ENCODE measurements at regions not wholly inside any gene's neighbourhood (a gene's known extent, or its start where the extent isn't known, plus 50 kb on each side); places are given as distances from the start of the nearest gene placed in this dataset.

DNA sequence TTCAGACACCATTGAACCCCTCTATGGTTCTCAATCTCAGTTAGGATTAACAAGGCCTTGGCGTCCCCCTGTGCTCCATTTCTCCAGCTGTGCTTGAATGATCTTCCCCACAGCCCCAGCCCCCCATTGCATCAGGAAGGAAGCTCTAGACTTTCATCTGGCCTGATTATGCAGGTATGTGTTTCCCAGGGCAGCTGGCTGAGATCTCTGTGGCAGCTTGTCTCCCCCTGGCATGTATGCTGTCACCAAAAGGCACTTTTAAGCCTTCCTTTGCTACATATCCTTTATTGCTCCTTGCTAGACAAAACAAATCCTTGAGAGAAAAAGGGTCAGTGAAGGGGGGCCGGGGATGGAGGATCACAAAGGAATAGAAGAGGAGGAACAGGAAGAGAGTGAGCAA lies 1056.0 kb upstream of the SLIT2 start:
- intact Hi-C loops (cut with DNase I; ENCODE audit: low total_unique reads): no loop called here
- no peaks in the 10 kb centered on the region for H3K27me3 ChIP-seq
- H3K9me3 ChIP-seq: no peaks in the 10 kb centered on the region
- H3K36me3 ChIP-seq: no peaks in the 10 kb centered on the region
- no peak overlapping the region for H3K27ac ChIP-seq
- H3K4me3 ChIP-seq: no peak overlapping the region
- H3K4me1 ChIP-seq: no peaks in the 10 kb centered on the region
- no peak for TF ChIP-seq POLR2AphosphoS5 (IDR thresholded peaks at IDR 0.05)
- no peak for TF ChIP-seq POLR2A (IDR thresholded peaks at IDR 0.05)
- TF ChIP-seq EP300 (IDR thresholded peaks at IDR 0.05): no peak
- TF ChIP-seq, protein P1, sequence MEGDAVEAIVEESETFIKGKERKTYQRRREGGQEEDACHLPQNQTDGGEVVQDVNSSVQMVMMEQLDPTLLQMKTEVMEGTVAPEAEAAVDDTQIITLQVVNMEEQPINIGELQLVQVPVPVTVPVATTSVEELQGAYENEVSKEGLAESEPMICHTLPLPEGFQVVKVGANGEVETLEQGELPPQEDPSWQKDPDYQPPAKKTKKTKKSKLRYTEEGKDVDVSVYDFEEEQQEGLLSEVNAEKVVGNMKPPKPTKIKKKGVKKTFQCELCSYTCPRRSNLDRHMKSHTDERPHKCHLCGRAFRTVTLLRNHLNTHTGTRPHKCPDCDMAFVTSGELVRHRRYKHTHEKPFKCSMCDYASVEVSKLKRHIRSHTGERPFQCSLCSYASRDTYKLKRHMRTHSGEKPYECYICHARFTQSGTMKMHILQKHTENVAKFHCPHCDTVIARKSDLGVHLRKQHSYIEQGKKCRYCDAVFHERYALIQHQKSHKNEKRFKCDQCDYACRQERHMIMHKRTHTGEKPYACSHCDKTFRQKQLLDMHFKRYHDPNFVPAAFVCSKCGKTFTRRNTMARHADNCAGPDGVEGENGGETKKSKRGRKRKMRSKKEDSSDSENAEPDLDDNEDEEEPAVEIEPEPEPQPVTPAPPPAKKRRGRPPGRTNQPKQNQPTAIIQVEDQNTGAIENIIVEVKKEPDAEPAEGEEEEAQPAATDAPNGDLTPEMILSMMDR (IDR thresholded peaks at IDR 0.05): no peak
- no peak for DNase-seq
- WGBS, 5 donors: 54 to 74% (median 65%) methylated on average over 2 of the region's 2 CpGs

DNA sequence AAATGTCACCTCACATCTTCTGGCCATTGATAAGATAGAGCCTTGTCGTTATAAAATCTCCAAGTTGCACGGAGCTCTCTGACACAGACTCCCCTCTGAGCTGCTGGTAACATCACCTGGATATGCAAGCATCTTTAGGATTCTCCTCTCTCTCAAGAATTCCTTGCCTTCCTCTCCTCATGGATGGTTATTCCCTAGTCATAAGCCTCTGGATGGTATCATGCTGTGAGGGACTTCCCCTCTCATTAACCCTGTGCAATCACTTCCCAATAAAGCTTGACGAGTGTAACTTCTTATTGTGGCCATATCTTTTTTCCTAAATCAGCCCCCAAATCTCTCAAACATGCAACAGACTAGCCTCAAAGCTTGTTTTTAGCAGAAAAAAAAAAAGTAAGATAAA lies 1057.0 kb upstream of the SLIT2 start:
- H3K9me3 ChIP-seq: no peaks in the 10 kb centered on the region
- no peak for DNase-seq
- WGBS, 5 donors: 61 to 80% (median 72%) methylated on average over 3 of the region's 3 CpGs
- intact Hi-C loops (cut with DNase I; ENCODE audit: low total_unique reads): no loop called here
- TF ChIP-seq EP300 (IDR thresholded peaks at IDR 0.05): no peak
- TF ChIP-seq POLR2AphosphoS5 (IDR thresholded peaks at IDR 0.05): no peak
- no peaks in the 10 kb centered on the region for H3K4me1 ChIP-seq
- no peaks in the 10 kb centered on the region for H3K27me3 ChIP-seq
- H3K4me3 ChIP-seq: no peak overlapping the region
- H3K36me3 ChIP-seq: no peaks in the 10 kb centered on the region
- no peak overlapping the region for H3K27ac ChIP-seq

DNA sequence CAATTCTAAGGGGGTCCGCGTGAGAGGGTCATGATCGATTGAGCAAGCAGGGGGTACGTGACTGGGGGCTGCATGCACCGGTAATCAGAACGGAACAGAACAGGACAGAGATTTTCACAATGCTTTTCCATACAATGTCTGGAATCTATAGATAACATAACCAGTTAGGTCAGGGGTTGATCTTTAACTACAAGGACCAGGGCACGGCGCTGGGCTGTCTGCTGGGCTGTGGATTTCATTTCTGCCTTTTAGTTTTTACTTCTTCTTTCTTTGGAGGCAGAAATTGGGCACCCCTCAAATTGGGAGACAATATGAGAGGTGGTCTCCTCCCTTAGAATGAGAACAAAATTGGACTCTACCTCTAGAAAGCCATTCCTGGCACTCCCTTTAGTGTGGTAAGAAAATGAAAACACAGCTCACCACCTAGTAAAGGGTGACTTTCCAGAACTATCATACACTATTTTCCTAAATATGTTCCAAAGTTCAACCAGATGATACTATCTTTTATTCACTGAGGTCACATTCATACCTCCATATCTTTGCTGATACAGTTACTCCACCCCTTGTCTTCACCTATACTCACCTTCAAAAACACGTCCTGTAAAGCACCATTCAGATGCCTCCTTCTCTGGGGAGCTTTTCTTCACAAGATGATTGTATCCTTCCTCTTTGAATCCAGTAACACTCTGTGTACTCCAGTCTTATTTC lies 1058.3 kb upstream of the SLIT2 start:
- TF ChIP-seq POLR2AphosphoS5 (IDR thresholded peaks at IDR 0.05): no peak
- TF ChIP-seq POLR2A (IDR thresholded peaks at IDR 0.05): no peak
- TF ChIP-seq EP300 (IDR thresholded peaks at IDR 0.05): no peak
- TF ChIP-seq, protein P1 (IDR thresholded peaks at IDR 0.05): no peak
- intact Hi-C loops (cut with DNase I; ENCODE audit: low total_unique reads): no loop called here
- Histone ChIP-seq H3K27ac (no peak overlapping the region), H3K4me1 (no peaks in the 10 kb centered on the region), H3K9me3 (no peaks in the 10 kb centered on the region), H3K4me3 (no peak overlapping the region), H3K27me3 (no peaks in the 10 kb centered on the region), H3K36me3 (no peaks in the 10 kb centered on the region)
- DNase-seq: no peak
- 40 to 60% (median 46%) methylated on average over 9 of the region's 9 CpGs for WGBS, 5 donors

DNA sequence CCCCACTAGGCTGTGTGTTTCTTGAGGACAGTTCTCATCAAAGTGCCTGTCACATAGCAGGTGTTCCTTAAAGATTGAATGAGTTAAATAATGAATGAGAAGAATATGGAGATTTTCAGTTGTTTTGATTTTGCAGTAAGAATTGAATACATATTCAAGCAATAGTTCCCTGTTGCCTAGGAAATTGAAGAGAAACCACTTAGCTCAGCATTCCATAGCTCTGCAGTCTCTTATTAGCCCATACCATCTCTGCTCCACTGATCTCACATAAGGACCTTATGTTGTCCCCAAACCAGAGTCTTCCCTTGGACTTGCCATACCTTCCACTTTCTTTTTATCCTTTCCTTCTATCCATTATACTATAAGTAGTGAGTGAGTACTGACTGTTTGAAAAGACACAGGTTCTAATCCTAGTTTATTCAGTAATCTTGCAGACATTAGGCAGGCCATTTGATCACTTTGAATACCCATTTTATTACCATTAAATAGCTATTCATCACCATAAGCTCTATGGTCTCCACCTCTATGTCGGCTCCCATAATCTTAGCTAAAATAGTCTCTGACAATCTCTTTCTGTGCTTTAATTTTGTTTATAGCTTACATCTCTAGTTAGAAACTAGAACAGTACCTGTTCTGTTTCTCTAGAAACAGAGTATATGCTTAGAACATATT lies 1059.6 kb upstream of the SLIT2 start:
- 0 to 95% (median 44%) methylated on average over 1 of the region's 1 CpG for whole genome bisulfite sequencing, 5 donors
- no peaks in the 10 kb centered on the region for H3K9me3 ChIP-seq
- TF ChIP-seq POLR2A (IDR thresholded peaks at IDR 0.05): no peak
- TF ChIP-seq POLR2AphosphoS5 (IDR thresholded peaks at IDR 0.05): no peak
- no peak for TF ChIP-seq EP300 (IDR thresholded peaks at IDR 0.05)
- TF ChIP-seq, protein P1 (IDR thresholded peaks at IDR 0.05): no peak

DNA sequence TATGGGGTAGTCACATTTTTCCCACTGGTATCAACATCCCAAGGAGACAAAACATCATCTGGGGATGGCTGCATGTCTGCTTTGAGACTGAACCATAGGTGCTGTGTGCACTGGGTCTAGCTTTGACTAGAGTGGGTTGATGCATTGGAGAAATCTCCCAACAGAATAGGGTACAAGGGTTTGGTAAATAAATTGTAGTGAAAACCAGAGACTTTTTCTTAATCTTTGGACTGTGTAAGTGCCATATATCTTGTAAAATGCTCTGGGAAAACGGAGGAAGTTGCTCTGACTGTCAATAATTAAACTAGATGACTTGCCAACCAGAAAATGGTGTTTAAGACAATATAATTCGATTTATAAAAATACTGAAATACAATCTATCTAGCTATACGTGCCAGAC lies 1064.0 kb upstream of the SLIT2 start:
- Histone ChIP-seq H3K4me3 (no peak overlapping the region), H3K9me3 (no peaks in the 10 kb centered on the region), H3K4me1 (no peaks in the 10 kb centered on the region), H3K27me3 (no peaks in the 10 kb centered on the region), H3K36me3 (no peaks in the 10 kb centered on the region), H3K27ac (no peak overlapping the region)
- TF ChIP-seq POLR2A (IDR thresholded peaks at IDR 0.05) (no peak), POLR2AphosphoS5 (IDR thresholded peaks at IDR 0.05) (no peak), EP300 (IDR thresholded peaks at IDR 0.05) (no peak)
- TF ChIP-seq, protein P1 (IDR thresholded peaks at IDR 0.05): no peak
- intact Hi-C loops (cut with DNase I; ENCODE audit: low total_unique reads): no loop called here
- DNase-seq: no peak
- WGBS, 5 donors: 58 to 65% (median 60%) methylated on average over 3 of the region's 3 CpGs

More for the DNA sequence above, 1059.6 kb upstream of the SLIT2 start:
- Histone ChIP-seq H3K36me3 (no peaks in the 10 kb centered on the region), H3K27ac (no peak overlapping the region), H3K27me3 (no peaks in the 10 kb centered on the region), H3K4me1 (no peaks in the 10 kb centered on the region), H3K4me3 (no peak overlapping the region)
- intact Hi-C loops (cut with DNase I; ENCODE audit: low total_unique reads): no loop called here
- DNase-seq: no peak
